Anterior cingulate cortex (tissue), 58 donors: ENCODE measurements at regions not wholly inside any gene's neighbourhood (a gene's known extent, or its start where the extent isn't known, plus 50 kb on each side); places are given as distances from the start of the nearest gene placed in this dataset.
"Not testable (repeated sequence)": the region's sequence is repeated elsewhere in the genome, so short reads cannot be mapped to it uniquely, and the experiment has no call there.

Source experiments
- DNase-seq, 58 donors: peaks; one replicate each; lab custom pipeline; 2025; lab: John Stamatoyannopoulos, UW

DNA sequence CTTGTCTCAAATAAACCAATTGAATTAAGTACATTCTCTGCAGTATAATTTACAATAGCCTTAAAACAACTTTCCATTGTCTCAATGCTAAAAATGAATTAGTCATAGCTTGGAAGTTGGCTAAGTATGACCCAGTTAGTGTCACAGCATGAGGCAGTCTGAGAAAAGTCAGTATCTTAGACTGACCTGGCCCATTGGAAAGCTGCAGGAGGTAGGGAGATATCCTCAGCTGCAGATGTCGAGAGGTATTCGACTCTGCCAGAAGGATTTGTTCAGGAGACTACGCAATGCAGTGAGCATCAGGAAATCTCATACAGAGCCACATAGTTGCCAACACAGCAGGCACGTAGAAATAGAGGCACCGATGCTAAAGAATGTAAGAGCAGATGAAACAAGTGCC is 350.9 kb upstream of the NRSN1 start:
- no peak for DNase-seq

DNA sequence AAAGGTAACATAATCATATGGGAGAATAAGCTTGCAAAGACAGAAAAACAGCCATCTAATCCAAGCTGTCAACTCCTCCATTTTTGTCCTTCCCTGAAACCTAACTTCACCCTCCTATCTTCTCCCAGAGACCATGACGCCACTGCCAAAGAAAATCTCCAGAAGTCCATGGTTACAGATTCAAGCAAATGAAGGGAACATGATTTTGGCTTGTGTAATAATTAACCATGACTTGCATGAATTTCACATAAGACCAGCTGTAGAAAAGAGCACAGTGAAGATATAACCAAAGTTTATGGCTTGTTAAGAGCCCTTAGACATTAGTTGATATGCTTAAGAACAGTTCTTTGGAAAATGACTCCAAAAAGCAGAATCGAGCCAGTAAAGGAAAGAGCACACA is 342.1 kb upstream of the NRSN1 start:
- no peak for DNase-seq

DNA sequence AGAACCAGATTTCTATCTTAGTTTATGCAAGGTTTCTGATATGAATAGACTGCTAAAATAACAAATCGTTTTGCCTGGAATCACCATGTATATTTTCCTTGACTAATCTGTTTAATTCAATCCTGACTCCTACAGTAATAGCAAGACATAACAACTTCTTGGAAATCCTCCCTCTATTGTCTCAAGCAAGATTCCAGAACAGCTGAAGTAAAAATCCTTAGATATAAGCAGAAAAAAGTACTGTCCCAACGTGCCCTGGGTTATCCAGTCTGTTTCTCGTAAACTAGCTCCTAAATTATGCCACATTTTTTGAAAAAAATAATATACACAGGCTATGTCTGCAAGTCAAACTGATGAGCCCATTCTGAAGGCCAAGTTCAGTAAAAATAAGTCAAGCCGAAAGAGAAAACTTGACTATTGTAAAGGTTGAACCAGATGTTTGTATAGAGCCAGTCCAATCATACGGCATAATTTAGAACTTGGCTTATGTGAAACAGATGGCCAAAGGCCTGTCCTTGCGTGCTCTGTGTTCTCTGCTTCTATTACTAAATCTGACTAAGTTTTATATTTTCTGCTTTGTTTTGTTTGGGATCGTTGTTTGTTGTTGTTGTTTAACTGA is 341.6 kb upstream of the NRSN1 start:
- no peak for DNase-seq

DNA sequence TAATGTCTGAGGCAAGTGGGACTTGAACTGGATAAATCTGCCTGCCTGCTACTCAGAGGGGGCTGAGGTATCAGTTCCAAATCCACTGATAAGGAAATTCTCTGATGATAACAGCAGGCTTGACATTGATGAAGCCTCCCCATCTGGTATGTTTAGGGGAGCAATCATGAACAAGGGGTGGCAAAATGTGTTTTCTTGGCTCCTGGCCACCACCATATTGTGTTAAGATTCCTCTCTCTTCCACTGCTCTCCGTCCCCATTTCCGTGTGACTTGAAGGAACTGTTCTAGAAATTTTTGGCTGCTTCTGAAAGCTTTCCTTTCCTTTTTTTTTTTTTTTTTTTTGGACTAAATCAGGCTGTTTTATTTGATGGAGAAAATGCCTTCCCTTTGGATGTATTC is 335.3 kb upstream of the NRSN1 start:
- peak in 1 of 58 donors; percentile 16 for DNase-seq

DNA sequence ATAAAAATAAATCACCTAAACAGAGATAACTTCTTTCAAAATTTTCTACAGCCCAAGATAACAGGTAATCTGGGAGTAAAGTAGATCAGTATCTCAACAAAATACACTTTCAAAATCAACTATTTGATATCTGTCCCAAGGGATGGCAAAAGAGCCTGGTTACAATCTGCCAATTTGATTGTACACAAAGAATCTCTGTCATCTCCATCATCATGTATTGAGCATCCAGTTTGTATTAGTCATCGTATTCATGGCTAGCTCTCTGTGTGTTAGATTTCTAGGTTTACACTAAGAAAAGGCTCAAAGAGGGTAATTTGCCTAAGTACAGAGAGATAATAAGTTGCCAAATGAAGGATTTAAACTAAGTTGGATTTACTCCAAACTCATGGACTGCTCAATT is 329.0 kb upstream of the NRSN1 start:
- DNase-seq, result no peak

DNA sequence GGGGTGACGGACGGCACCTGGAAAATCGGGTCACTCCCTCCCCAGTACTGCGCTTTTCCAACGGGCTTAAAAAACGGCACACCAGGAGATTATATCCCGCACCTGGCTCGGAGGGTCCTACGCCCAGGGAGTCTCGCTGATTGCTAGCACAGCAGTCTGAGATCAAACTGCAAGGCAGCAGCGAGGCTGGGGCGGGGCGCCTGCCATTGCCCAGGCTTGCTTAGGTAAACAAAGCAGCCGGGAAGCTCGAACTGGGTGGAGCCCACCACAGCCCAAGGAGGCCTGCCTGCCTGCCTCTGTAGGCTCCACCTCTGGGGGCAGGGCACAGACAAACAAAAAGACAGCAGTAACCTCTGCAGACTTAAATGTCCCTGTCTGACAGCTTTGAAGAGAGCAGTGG is 321.7 kb upstream of the NRSN1 start:
- DNase-seq, result not testable (repeated sequence)

DNA sequence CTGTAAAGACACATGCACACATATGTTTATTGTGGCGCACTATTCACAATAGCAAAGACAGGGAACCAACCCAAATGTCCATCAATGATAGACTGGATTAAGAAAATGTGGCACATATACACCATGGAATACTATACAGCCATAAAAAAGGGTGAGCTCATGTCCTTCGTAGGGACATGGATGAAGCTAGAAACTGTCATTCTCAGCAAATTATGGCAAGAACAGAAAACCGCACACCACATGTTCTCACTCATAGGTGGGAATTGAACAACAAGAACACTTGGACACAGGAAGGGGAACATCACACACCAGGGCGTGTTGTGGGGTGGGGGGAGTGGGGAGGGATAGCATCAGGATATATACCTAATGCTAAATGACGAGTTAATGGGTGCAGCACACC is 304.9 kb upstream of the NRSN1 start:
- not testable (repeated sequence) for DNase-seq

DNA sequence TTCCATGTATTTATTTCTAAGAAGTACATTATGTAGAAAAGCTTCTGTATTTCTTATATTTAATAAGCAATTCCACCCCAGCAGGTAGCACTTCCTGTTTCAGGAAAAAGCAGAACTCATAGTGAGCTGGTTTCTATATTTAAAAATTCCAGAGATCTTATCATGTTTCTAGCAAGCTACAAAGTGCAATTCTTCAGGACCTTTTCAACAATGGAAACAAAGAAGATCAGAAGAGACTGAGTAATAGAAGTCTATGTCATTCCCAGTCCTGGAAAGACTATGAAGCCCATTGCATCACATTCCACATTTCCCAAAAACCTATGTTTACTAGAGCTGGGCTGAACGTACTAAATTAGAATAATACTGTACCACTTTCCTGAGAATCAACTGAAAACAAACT is 302.6 kb upstream of the NRSN1 start:
- no peak for DNase-seq

DNA sequence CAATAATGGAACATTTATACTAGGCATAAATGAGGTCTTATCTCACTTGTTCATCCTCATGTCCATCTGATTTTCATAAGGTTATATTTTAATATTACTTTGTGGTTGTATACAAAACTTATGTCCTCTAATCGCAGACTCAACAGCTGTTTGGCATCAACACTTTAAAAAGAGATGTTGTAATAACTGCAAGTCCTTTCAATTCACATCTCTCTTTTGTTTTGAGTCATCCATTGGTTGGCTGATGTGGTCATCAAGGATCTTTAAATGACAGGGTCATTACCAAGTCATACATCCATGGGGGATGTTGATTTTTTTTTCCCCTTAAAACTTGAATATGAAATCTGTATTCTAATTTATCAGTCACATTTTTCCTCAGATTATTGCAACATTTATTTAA is 299.4 kb upstream of the NRSN1 start:
- DNase-seq, result no peak

DNA sequence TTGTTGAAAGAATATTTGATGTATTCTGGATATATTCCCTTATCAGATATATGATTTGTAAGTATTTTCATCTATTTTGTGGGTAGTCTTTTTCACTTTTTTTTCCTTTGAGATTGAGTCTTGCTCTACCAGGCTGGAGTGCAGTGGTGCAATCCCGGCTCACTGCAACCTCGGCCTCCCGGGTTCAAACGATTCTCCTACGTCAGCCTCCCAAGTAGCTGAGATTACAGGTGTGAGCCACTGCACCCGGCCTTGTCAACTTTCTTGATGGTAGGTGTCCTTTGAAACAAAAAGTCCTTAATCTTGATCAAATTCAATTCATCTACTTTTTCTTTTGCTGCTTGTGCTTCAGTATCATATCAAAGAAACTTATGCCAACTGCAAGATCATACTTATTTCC is 297.2 kb upstream of the NRSN1 start:
- no peak for DNase-seq

DNA sequence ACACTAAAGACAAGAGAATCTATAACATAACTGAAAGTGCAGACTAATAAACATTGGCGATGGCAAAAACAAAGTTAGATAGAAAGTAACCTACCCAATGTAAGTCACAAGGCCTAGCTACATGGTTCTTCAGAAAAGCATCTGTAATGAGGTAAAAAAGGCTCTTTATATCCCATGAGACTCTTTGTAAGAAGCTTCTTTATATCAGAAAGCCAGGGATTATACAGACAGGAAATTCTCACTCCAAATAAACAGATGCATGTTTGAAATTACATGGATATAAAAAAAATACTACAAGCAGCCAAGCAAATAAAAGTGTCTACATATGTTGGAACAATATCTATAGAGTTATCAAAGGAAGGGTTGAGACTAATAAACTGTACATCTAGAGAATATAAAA is 284.9 kb upstream of the NRSN1 start:
- no peak for DNase-seq

DNA sequence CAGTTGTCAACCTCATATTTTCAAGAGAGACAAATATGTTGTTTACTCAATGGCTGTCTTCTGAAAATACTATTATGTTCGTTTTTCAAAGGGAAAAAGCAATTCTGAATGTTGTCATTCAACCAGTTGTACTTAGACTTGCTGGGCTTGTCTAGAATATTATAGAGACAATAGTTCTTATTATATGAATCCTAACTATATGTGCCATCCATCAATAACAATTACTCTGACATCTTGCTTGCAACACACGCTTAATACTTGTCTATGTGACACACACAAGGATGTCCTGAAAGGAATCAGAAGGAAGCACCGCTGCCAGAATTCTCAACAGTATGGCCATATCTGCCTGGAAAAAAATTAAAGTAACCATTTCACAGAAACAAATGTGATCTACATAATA is 283.3 kb upstream of the NRSN1 start:
- no peak for DNase-seq

DNA sequence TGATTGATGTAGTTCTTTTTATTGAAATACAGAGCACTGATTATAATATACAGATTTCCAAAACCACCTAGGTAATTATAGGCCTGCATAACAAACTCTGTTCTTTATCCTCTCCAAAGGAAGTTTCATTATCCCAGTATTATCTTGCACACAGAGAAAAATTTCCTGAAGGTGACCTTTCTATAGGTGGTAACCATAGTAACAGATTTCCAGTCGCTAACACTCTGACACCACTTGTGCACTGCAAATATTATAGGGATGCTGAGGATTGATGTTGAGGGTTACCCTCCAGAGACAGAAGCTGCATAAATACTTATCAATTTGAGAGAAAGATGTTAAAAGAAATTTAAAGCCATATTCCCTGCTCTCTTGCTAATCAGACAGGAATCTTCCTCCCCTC is 274.5 kb upstream of the NRSN1 start:
- DNase-seq, result no peak

DNA sequence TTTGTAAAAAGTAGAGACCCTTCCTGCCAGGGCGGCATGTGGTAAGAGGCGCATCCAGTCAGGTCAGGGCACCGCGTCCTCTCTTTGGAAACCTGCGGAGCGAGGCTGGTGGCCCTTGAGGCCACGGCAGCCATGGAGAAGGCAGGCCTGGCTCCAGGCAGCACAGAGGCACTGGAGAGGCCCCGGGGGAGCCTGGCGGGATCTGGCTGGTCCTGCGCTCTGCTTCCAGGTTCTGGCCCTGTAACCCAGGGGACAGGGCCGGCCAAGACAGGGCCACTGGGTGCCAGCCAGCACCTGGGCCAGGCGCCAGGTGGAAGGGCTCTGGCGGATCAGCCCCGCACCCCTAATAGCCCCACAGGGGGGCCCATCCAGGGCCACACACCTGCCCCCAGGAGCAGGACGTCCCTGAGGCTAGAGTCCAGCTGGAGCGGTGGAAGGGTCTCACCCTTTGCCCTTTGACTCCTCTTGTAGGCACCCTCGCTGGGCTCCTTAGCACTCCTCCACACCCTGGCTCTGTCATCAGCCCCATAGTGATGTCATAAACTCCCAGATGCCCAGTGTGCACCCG is 272.4 kb upstream of the NRSN1 start:
- DNase-seq, result not testable (repeated sequence)

DNA sequence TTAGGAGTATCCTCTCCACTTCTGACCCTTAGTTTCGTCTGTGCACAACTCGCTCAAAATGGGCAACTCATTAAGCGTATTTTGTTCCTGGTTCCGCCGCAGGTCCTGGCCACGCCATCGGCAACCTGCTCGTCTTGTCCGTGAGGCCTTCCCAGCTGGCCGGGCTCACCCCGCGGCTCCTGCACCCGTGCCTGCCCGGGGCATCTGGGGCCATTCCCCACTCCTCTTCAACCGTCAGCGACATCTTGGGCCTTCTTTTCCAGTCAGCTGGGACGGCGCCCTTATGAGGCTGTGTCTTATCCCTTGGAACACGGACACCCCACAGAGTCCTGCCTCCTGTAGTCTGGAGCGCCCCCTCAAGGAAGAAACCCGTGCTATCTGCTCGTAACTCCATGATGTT is 271.9 kb upstream of the NRSN1 start:
- DNase-seq, result not testable (repeated sequence)

DNA sequence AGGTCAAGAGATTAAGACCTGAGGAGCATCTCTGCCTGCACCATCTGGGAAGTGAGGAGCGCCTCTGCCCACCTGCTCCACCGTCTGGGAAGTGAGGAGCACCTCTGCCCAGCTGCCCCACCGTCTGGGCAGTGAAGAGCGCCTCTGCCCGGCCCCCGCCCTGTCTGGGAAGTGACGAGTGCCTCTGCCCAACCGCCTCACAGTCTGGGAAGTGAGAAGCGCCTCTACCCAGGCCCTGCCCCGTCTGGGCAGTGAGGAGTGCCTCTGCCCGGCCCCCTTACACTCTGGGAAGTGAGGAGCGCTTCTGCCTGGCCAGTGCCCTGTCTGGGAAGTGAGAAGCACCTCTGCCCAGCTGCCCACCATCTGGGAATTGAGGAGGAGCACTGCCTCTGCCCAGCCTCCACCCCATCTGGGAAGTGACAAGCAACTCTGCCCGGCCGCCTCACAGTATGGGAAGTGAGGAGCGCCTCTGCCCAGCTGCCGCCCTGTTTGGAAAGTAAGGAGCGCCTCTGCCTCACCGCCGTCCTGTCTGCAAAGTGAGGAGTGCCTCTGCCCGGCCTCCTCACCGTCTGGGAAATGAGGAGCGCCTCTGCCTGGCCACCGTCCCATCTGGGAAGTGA is 270.4 kb upstream of the NRSN1 start:
- DNase-seq, result no peak

DNA sequence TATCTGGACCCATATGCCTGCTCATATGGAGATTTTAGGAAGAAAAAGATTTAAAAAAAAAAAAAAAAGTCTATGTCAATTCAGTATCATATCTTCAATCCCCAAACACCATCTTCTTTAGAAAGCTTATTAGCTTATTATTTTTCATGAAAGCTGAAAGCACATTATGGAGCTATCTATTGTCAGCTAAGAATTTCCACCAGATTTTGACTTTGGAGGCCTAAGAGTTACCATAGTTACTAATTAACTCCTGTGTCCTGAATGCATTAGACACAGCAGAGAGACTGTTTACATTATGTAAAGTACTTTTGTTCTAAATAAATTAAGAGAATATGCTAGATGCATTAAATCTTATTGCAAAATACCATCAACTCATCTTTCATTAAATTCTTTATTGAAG is 255.5 kb upstream of the NRSN1 start:
- DNase-seq, result no peak

DNA sequence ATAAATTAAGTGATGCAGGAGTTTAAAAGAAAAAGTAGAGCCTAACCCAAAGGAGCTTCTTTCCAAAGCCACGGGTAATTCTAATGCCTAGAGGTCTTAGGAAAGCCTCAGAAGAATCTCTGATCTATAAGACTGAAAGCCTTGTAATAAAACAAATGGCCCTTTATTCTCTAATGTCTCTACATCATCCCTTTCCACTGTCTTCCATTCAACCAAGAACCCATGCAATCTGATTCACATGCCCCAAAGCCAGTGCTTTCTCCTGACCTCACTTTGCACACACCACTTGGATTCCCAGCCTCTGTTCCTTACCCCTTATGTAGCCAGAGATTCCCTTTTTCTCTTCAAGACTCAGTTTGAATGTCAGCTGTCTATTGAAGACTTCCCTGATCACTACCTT is 252.9 kb upstream of the NRSN1 start:
- no peak for DNase-seq

DNA sequence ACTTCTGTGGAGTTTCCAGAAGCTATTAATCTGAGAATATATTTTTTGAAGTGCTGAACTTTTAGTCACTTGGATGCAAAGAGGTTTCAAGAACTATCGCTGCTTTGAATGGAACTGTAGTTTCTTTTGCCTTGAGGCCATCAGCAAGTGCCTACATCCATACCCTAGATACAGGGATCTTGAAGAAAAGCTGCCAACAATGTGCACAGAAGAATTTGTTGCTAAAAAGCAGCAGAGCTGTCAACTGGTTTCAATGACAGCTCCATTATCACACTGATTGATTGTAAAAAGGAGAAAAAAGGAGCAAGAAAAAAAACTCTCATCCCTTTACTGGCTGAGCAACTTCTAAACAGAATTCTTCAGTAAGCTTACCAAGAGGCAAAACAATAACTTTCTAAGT is 251.0 kb upstream of the NRSN1 start:
- no peak for DNase-seq

DNA sequence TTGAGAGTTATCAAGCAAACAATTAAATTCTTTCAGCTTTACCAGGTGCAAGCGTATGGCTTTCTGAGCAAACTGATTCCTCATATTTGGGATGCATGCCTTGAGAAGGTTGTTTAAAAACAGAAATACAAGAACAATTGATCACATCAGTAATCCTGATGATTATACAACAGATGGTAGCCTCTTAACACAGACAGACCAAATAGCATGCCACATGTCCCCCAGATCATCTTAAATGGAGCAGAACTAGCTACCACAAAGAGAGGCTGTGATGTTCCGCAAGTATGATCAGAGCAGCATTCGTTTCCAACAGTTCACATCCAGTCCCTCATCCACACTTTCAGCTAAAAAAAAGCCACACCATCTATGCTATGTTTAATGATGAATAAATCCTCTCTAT is 246.2 kb upstream of the NRSN1 start:
- no peak for DNase-seq

DNA sequence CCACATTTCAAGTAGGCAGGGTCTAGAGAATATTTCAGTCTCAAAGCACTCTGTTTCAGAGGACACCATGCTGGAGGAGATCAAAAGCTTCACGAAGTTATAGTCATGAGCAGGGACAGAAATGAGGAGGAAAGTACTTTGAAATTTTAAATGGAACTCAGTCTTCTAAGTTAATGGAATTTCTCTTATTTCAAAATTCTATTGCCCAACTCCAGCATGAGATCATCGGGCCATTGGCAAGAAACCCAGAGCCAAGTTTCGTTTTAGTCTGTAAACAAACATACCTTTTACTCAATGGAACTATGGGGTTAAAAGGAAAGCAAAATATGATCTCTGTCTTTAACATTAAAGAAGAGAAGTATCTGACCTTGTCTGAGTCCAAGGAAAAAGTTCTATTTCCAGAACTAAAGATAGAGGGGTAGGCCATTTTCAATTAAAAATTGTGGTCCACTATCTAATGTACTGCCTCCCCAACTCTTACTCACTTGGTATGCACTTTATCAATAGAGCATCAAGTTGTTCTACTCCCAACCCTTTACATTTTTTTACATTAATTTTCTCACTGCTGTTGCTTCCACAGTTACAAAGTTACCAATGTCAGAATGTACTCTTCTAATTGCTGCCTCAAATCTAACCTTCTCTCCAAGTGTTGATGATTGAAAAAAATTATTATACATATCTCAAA is 235.3 kb upstream of the NRSN1 start:
- DNase-seq, result no peak
